ENCODE measurements at regions not wholly inside any gene's neighbourhood (a gene's known extent, or its start where the extent isn't known, plus 50 kb on each side); places are given as distances from the start of the nearest gene placed in this dataset.

- no peaks in the 10 kb centered on the region for H3K27me3 ChIP-seq
- H3K27ac ChIP-seq, result no peak overlapping the region
- TF ChIP-seq, protein P1, sequence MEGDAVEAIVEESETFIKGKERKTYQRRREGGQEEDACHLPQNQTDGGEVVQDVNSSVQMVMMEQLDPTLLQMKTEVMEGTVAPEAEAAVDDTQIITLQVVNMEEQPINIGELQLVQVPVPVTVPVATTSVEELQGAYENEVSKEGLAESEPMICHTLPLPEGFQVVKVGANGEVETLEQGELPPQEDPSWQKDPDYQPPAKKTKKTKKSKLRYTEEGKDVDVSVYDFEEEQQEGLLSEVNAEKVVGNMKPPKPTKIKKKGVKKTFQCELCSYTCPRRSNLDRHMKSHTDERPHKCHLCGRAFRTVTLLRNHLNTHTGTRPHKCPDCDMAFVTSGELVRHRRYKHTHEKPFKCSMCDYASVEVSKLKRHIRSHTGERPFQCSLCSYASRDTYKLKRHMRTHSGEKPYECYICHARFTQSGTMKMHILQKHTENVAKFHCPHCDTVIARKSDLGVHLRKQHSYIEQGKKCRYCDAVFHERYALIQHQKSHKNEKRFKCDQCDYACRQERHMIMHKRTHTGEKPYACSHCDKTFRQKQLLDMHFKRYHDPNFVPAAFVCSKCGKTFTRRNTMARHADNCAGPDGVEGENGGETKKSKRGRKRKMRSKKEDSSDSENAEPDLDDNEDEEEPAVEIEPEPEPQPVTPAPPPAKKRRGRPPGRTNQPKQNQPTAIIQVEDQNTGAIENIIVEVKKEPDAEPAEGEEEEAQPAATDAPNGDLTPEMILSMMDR (IDR thresholded peaks at IDR 0.05), result no peak
- no peaks in the 10 kb centered on the region for H3K4me1 ChIP-seq
- H3K36me3 ChIP-seq, result no peaks in the 10 kb centered on the region
- H3K4me3 ChIP-seq, result no peak overlapping the region
- no peak for DNase-seq (ENCODE audit: low spot score)
- no peaks in the 10 kb centered on the region for H3K9me3 ChIP-seq
Observed at GRCh38 chr6:158911746-158912480, 88.1 kb downstream of the RSPH3 start.

DNA sequence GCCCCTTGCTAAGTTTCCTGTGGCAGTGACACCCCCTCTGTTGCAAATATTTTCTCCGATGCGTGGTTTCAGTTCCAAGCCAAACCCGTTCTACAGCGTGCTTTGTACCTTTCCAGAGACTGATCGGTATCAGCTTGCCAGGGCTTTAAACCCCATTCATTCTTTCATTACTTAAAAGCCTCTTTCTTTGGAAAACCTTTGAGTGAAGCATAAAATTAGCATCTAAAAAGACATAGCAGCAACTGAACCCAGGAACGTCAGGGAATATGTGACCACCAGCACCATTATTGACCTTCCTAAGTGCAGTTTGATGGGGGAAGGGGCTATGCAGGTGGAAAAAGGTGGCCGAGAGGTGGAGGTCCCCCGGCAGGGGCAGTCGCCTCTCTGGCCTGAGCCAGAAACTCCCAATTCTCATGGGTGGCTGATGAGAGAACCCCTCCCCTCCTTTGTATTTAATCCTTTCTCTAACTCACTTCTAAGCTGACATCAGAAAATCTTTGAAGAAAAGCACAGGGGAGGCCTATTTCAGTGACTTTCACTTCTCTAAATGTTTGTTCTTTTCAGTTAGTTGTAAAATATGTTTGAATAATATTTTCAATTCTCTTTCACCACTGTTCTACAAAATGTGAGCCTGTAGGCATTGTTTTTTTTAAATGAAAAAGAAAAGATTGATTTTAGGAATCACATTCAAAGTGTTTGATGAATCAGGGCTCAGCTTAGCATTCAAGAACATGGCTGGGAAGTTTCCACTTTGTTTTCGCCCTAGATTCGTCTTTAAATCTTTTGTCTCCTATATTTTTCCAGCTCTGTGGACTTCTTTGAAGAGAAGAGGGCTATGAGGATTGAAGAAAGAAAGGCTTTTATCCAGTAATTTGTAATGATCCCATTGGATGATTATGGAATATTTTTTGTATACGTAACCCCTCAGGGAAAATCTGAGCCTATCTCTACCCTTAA lies 89.2 kb downstream of the RSPH3 start:
- Histone ChIP-seq H3K36me3 (no peaks in the 10 kb centered on the region), H3K4me1 (no peaks in the 10 kb centered on the region), H3K27ac (no peak overlapping the region), H3K4me3 (no peak overlapping the region), H3K9me3 (peaks cover 0 to 8% of the 10 kb centered on the region in 2 donors), H3K27me3 (no peaks in the 10 kb centered on the region)
- TF ChIP-seq, protein P1 (IDR thresholded peaks at IDR 0.05), result no peak
- no peak for DNase-seq (ENCODE audit: low spot score)

GRCh38 chr6:158909938-158910337 lies 90.1 kb downstream of the RSPH3 start:
- no peaks in the 10 kb centered on the region for H3K36me3 ChIP-seq
- H3K9me3 ChIP-seq, result peaks cover 5 to 16% of the 10 kb centered on the region in 2 donors
- DNase-seq (ENCODE audit: low spot score), result no peak
- H3K4me1 ChIP-seq, result no peaks in the 10 kb centered on the region
- TF ChIP-seq, protein P1 (IDR thresholded peaks at IDR 0.05), result no peak
- no peak overlapping the region for H3K27ac ChIP-seq
- H3K27me3 ChIP-seq, result no peaks in the 10 kb centered on the region
- no peak overlapping the region for H3K4me3 ChIP-seq

DNA sequence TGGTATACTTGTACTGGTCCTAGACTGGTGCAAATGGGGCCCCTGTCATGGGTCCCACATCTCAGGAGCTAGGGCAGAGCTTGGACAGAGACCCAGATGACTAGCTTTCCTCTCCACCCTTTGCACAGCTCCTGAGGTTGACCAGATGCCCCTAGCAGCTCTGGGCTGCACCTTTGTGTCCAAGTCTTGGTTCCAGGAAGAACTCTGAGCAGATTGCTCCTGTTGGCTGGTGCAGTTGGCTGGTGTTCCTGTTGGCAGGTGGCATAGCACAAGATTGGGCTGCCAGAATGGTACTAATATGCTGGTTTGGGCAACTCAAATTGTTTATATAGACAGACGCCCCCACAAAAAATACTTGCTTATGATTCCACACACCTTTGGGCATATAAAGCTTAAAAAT lies 89.4 kb upstream of the EZR start:
- Histone ChIP-seq H3K27me3 (no peaks in the 10 kb centered on the region), H3K4me1 (no peaks in the 10 kb centered on the region), H3K36me3 (no peaks in the 10 kb centered on the region), H3K4me3 (no peak overlapping the region), H3K27ac (no peak overlapping the region), H3K9me3 (peaks cover 5 to 22% of the 10 kb centered on the region in 2 donors)
- TF ChIP-seq, protein P1 (IDR thresholded peaks at IDR 0.05), result no peak
- no peak for DNase-seq (ENCODE audit: low spot score)

DNA sequence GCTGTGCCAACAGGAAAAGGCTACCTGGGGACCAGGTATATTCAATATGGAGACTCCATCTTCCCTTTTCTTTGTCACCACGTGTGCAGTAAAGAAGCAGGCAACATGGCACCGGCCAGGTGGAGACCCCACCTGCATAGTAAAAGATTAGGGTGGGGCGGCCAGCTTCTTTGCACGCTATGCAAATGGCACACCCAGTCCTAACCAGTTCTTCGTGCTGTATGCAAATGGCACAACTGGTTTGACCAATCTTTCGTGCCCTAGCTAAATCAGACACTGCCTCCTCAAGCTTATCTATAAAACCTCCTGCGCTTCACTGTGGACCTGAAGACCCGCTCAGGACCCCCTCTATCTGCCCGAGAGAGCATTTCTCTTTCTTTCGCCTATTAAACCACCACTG lies 88.8 kb upstream of the EZR start:
- Histone ChIP-seq H3K27ac (no peak overlapping the region), H3K4me1 (no peaks in the 10 kb centered on the region), H3K27me3 (no peaks in the 10 kb centered on the region), H3K4me3 (no peak overlapping the region), H3K9me3 (peaks cover 5 to 22% of the 10 kb centered on the region in 2 donors), H3K36me3 (no peaks in the 10 kb centered on the region)
- no peak for DNase-seq (ENCODE audit: low spot score)
- TF ChIP-seq, protein P1 (IDR thresholded peaks at IDR 0.05), result no peak

Measured in right atrium auricular region (tissue), 2 donors.